T-cell (primary cell): ENCODE measurements at regions not wholly inside any gene's neighbourhood (a gene's known extent, or its start where the extent isn't known, plus 50 kb on each side); places are given as distances from the start of the nearest gene placed in this dataset.

Source experiments
- ATAC-seq, 4 experiments: fragments of 200-7000 bp in 3 of 4; fragments of 150-1000 bp in 1 of 4; cut with Tn5 transposase; replicated peaks in 1 of 4; 1 replicate in 3 of 4; 2 replicates in 1 of 4; pipeline ENCODE4 v1.10.0; 2021; ENCODE audit warnings: moderate library complexity in 3 of 4, mild to moderate bottlenecking in 2 of 4, moderate number of reproducible peaks in 1 of 4
- CTCF ChIA-PET, 2 donors: fragments of 300-600 bp; sonication (Branson Sonifier 250); formaldehyde crosslinking; loops; one replicate each; lab custom pipeline; 2022; ENCODE audit warnings: antibody characterized with exemption in 2 of 2; lab: Charles Lee
- POLR2A ChIA-PET, 2 donors: fragments of 300-600 bp; sonication (Branson Sonifier 250); formaldehyde crosslinking; loops; one replicate each; lab custom pipeline; 2022; ENCODE audit warnings: antibody characterized with exemption in 2 of 2; lab: Charles Lee
- DNase-seq, 35 experiments: peaks; one replicate each; pipeline versions ENCODE4 v3.0.0 to v3.0.0-alpha.2; 2013 to 2023
- H3K27ac ChIP-seq: one replicate; pipeline ENCODE4 v1.5.1; 2013; ENCODE audit warnings: low read length
- H3K27me3 ChIP-seq, 2 experiments: replicated peaks in 1 of 2; 1 replicate in 1 of 2; 2 replicates in 1 of 2; pipeline versions ENCODE4 v1.6.1 to v1.7.0; 2013; ENCODE audit warnings: low read length in 1 of 2, mixed read lengths in 1 of 2; ENCODE audit not compliant: control insufficient read depth in 2 of 2, insufficient read depth in 2 of 2; ENCODE audit errors: extremely low read depth in 1 of 2
- H3K36me3 ChIP-seq, 2 donors: 1 replicate in 1 of 2; 2 replicates in 1 of 2; pipeline versions ENCODE4 v1.6.1 to v1.7.0; 2013; ENCODE audit warnings: low read length in 1 of 2; ENCODE audit not compliant: control insufficient read depth in 2 of 2, insufficient read depth in 1 of 2; ENCODE audit errors: extremely low read depth in 1 of 2
- H3K4me1 ChIP-seq, 2 experiments: 1 replicate in 1 of 2; 2 replicates in 1 of 2; pipeline versions ENCODE4 v1.6.1 to v1.7.0; 2013; ENCODE audit warnings: low read length in 2 of 2, mixed read lengths in 1 of 2; ENCODE audit not compliant: insufficient read depth in 2 of 2, control insufficient read depth in 1 of 2; ENCODE audit errors: extremely low read depth in 1 of 2
- H3K4me3 ChIP-seq, 2 donors: 1 replicate in 1 of 2; 2 replicates in 1 of 2; pipeline versions ENCODE4 v1.5.1 to v1.7.0; 2013; ENCODE audit warnings: mild to moderate bottlenecking in 2 of 2, low read length in 1 of 2, moderate library complexity in 1 of 2; ENCODE audit not compliant: control insufficient read depth in 1 of 2; ENCODE audit errors: extremely low read depth in 1 of 2
- H3K9me3 ChIP-seq: 2 replicates; pipeline ENCODE4 v1.7.0; 2013
- H3K27ac Mint-ChIP-seq, 2 donors: one replicate each; pipeline ENCODE4 v1.8.0; 2020 to 2021; ENCODE audit warnings: mild to moderate bottlenecking in 2 of 2, mixed read lengths in 2 of 2
- H3K27me3 Mint-ChIP-seq, 2 donors: one replicate each; pipeline ENCODE4 v1.8.0; 2021 to 2022; ENCODE audit warnings: mixed read lengths in 2 of 2
- H3K36me3 Mint-ChIP-seq: one replicate; pipeline ENCODE4 v1.8.0; 2021; ENCODE audit warnings: mixed read lengths
- H3K4me1 Mint-ChIP-seq, 3 donors: one replicate each; pipeline ENCODE4 v1.8.0; 2020 to 2022; ENCODE audit warnings: mixed read lengths in 3 of 3, mild to moderate bottlenecking in 1 of 3
- H3K4me3 Mint-ChIP-seq, 3 donors: one replicate each; pipeline ENCODE4 v1.8.0; 2020 to 2022; ENCODE audit warnings: mild to moderate bottlenecking in 3 of 3, mixed read lengths in 3 of 3, moderate library complexity in 3 of 3
- H3K9me3 Mint-ChIP-seq, 3 donors: one replicate each; pipeline ENCODE4 v1.8.0; 2020 to 2022; ENCODE audit warnings: mixed read lengths in 3 of 3
- WGBS: methylation state at CpG from one replicate; pipeline ENCODE4 v1.1.5; 2013; ENCODE audit warnings: missing lambda C conversion rate; ENCODE audit not compliant: insufficient coverage; 5-methylcytosine and 5-hydroxymethylcytosine counted together

DNA sequence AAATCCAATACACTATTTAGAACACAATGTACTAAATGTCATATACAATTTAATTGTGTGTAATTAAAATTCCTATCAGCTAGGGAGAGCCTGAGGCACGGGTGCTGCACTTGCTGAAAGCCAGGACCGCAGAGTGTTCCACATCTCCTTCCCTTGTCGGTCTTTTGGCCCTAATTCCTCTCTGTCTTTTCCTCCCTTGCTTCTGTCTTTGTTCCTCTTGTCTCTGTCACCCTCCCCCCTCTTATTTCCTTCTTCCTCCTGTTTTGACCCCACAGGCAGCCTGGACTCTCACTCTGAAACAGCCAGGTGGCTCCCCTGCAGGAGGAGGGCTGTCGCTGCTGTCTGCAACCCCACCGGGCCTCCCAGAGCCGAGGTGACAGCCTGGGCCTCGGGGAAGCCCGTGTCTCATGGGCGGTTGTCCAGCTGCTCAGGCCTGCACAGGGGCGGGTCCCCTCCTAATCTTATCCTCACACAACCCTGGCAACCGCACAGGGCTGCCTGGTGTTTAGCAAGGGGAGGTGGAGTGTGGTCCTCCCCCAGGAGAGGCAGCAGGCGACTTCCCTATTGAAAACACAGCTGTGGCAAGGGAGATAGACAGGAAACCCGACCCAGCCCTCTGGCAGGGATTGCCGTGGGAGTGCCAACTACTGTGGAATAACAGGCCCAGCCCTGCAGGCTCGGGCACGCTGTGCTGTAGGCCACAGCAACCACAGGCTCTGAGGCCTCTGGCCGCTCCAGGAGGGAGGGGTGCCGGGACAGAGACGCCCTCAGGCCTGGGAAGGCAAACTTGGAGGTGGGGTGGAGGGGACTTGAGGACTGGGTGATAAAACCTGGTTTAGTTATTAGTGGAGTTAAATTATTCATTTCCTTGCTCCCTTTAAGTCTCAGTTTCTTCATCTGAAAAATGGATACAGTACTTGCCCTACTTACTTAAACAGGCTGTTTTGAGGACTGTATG, 68.8 kb upstream of the WDR26 start:
- peaks cover 0 to 6% of the 10 kb centered on the region in 2 experiments for H3K27me3 ChIP-seq
- DNase-seq = peak in 2 of 35 experiments; percentile 2 to 16
- H3K9me3 ChIP-seq = no peaks in the 10 kb centered on the region
- H3K27ac ChIP-seq = no peak overlapping the region
- ATAC-seq = peak in 3 of 4 experiments; percentile 13 to 32 (median 26)
- ChIA-PET CTCF (no interaction called here), POLR2A (no interaction called here)
- H3K4me3 Mint-ChIP-seq = peak overlapping the region in 1 of 3 donors; percentile 10
- peaks cover 2 to 16% of the 10 kb centered on the region in 2 experiments for H3K4me1 ChIP-seq
- H3K36me3 ChIP-seq = no peaks in the 10 kb centered on the region
- H3K4me3 ChIP-seq = no peak overlapping the region
- WGBS = 34% methylated on average over 11 of the region's 19 CpGs
- peaks cover 17 to 30% (median 29%) of the 10 kb centered on the region in 3 donors for H3K4me1 Mint-ChIP-seq
- no peak overlapping the region for H3K27ac Mint-ChIP-seq
- H3K36me3 Mint-ChIP-seq = no peaks in the 10 kb centered on the region
- peaks cover 0 to 3% of the 10 kb centered on the region in 2 donors for H3K27me3 Mint-ChIP-seq
- no peaks in the 10 kb centered on the region for H3K9me3 Mint-ChIP-seq

- H3K4me1 ChIP-seq = peaks cover 2 to 11% of the 10 kb centered on the region in 2 experiments
- H3K27me3 Mint-ChIP-seq = peaks cover 0 to 3% of the 10 kb centered on the region in 2 donors
- no peaks in the 10 kb centered on the region for H3K36me3 Mint-ChIP-seq
- H3K9me3 Mint-ChIP-seq = no peaks in the 10 kb centered on the region
- no peak overlapping the region for H3K27ac Mint-ChIP-seq
- DNase-seq (no peak), ATAC-seq (no peak)
- peaks cover 0 to 6% of the 10 kb centered on the region in 2 experiments for H3K27me3 ChIP-seq
- no peak overlapping the region for H3K4me3 Mint-ChIP-seq
- H3K9me3 ChIP-seq = no peaks in the 10 kb centered on the region
- ChIA-PET POLR2A (no interaction called here), CTCF (interaction anchor here in 1 of 2 donors (0.6 kb wide), 1 partner anchor 136 kb away, joined by 5 read pairs; no protein-coding TSS in a partner anchor)
- peaks cover 12 to 25% (median 23%) of the 10 kb centered on the region in 3 donors for H3K4me1 Mint-ChIP-seq
- no CpG with 5 or more reads among the region's 4 CpGs for WGBS
- H3K36me3 ChIP-seq = no peaks in the 10 kb centered on the region
- H3K4me3 ChIP-seq = no peak overlapping the region
- no peak overlapping the region for H3K27ac ChIP-seq
Observed at GRCh38 chr1:224504297-224505041, 69.9 kb upstream of the WDR26 start.

DNA sequence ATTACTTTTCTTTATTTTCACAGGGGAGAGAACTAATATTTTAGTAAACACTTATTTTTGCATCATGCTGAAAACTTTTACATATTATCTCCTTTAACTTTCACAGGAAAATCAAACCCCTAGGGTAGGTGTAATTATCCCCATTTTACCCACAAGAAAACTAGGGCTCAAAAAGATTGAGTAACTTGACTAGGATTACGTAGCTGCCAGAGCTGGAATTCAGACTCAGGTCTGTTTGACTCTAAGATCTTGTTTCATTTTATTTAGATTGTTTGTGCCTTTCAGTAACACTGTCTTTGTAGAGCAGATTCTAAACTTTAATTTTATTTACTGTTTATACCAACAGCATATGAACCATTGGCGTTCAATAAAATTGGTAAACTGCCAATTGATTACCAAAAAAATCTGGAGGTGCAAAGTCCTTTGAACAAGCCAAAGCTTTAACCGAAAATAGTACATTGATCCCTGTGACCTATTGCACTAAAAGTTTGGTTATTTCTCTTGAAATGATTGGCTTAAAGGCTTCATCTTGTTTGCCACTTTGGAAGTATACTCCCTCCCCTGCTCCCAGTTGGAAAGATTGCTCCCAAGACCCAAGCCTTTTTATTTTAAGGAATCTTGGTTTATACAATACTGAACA, 71.0 kb upstream of the WDR26 start:
- H3K27me3 ChIP-seq = peaks cover 0 to 6% of the 10 kb centered on the region in 2 experiments
- H3K9me3 ChIP-seq = no peaks in the 10 kb centered on the region
- ChIA-PET POLR2A (no interaction called here), CTCF (interaction anchor here in 1 of 2 donors (0.9 kb wide), 1 partner anchor 134 kb away, joined by 4 read pairs; no protein-coding TSS in a partner anchor)
- H3K27ac ChIP-seq = no peak overlapping the region
- ATAC-seq = no peak
- DNase-seq = no peak
- Mint-ChIP-seq H3K4me3 (no peak overlapping the region), H3K4me1 (peaks cover 12 to 25% (median 22%) of the 10 kb centered on the region in 3 donors), H3K27ac (no peak overlapping the region), H3K9me3 (no peaks in the 10 kb centered on the region), H3K36me3 (no peaks in the 10 kb centered on the region), H3K27me3 (peaks cover 0 to 3% of the 10 kb centered on the region in 2 donors)
- 100% methylated on average over 1 of the region's 3 CpGs for WGBS
- H3K4me3 ChIP-seq = no peak overlapping the region
- H3K36me3 ChIP-seq = no peaks in the 10 kb centered on the region
- H3K4me1 ChIP-seq = peaks cover 2 to 10% of the 10 kb centered on the region in 2 experiments

DNA sequence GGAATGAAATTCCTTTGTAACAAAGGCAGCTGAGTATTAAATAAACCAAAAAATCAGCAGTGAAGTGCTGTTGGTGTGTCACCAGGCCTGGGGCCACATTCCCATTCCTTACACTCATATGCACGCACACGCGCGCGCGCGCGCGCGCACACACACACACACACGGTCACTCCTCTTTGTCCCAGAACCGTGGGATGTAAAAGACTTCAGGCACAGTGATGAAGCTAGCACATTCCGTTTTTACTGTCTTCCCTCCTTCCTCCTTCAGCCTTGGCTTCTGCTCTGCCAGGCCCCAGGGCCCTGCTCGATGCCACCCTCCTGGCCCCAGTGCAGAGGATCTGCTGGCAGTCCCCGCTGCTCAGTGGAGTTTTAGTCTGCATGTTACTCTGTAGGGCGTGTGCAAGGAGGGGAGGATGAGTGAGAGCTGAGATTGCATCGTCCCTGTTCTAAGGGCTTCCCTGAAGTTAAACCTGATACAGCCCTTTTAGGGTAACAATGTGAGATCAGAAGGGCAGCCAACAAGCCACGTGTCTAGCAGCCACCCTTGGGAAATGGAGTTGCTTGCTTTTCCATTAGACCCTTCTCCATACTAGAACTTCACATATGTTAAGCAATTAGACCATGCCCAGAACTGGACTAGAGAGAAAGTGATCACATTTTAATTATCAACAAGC, 71.7 kb upstream of the WDR26 start:
- Histone ChIP-seq H3K27ac (no peak overlapping the region), H3K27me3 (peaks cover 0 to 6% of the 10 kb centered on the region in 2 experiments), H3K4me3 (no peak overlapping the region), H3K36me3 (no peaks in the 10 kb centered on the region), H3K4me1 (peaks cover 2 to 8% of the 10 kb centered on the region in 2 experiments), H3K9me3 (no peaks in the 10 kb centered on the region)
- Mint-ChIP-seq H3K36me3 (no peaks in the 10 kb centered on the region), H3K27me3 (peaks cover 0 to 3% of the 10 kb centered on the region in 2 donors), H3K9me3 (no peaks in the 10 kb centered on the region), H3K4me1 (peaks cover 9 to 19% (median 19%) of the 10 kb centered on the region in 3 donors), H3K27ac (no peak overlapping the region), H3K4me3 (no peak overlapping the region)
- ATAC-seq = no peak
- ChIA-PET POLR2A (interaction anchor here in 1 of 2 donors (0.6 kb wide), 1 partner anchor 259 kb away, joined by 3 read pairs; no protein-coding TSS in a partner anchor), CTCF (interaction anchor here (0.6 to 0.9 kb wide), 4 partner anchors 8 to 1481 kb away, joined by 3 to 4 read pairs (median 4); no protein-coding TSS in a partner anchor)
- DNase-seq = no peak
- WGBS = 87% methylated on average over 10 of the region's 18 CpGs

DNA sequence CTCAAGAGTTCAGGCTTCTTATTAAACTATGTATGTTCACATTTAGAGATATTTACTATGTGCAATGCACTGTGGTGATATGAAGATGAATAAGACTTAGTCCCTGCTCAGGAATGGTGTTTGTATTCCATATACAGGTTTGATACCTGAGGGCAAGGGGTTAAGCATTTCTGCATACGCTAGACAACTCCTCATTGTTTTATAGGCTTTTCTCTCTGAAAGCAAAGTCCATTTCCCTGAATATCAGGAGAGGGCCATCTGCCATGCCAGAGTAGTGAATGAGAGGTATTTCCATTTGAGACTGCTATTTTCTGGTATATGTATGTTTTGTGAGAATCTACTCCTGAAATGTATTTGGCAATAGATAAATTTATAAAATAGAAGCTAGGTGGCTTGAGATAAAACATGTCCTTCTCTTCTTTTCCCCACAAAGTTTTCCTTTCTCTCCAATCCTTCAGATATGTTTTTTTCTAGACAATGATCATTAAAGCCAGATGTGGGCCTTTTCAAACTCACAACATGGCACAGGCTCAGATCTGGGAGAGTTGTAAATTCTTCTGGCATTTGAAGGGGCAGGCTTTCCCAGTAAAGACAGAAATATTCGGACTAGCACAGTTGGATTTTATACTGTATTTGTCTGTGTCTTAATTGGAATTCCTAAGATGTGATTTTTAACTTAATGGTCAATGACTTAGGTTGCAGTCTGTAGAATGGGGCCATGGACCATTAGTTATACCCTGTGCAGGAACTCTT, 73.3 kb upstream of the WDR26 start:
- H3K4me1 ChIP-seq = peaks cover 2 to 8% of the 10 kb centered on the region in 2 experiments
- Mint-ChIP-seq H3K4me3 (no peak overlapping the region), H3K4me1 (peaks cover 9 to 16% (median 12%) of the 10 kb centered on the region in 3 donors), H3K27me3 (no peaks in the 10 kb centered on the region), H3K27ac (no peak overlapping the region), H3K36me3 (no peaks in the 10 kb centered on the region), H3K9me3 (no peaks in the 10 kb centered on the region)
- no peak overlapping the region for H3K27ac ChIP-seq
- peaks cover 0 to 6% of the 10 kb centered on the region in 2 experiments for H3K27me3 ChIP-seq
- H3K36me3 ChIP-seq = no peaks in the 10 kb centered on the region
- CTCF ChIA-PET = no interaction called here
- ATAC-seq = no peak
- POLR2A ChIA-PET = no interaction called here
- no CpG with 5 or more reads among the region's 2 CpGs for WGBS
- no peaks in the 10 kb centered on the region for H3K9me3 ChIP-seq
- H3K4me3 ChIP-seq = no peak overlapping the region
- DNase-seq = no peak
